ENCODE measurements at regions not wholly inside any gene's neighbourhood (a gene's known extent, or its start where the extent isn't known, plus 50 kb on each side); places are given as distances from the start of the nearest gene placed in this dataset.

- no peak for ATAC-seq (ENCODE audit: insufficient read depth, low FRiP score)
Measured at GRCh38 chr21:38609580-38609979, 111.3 kb upstream of the ERG start.

DNA sequence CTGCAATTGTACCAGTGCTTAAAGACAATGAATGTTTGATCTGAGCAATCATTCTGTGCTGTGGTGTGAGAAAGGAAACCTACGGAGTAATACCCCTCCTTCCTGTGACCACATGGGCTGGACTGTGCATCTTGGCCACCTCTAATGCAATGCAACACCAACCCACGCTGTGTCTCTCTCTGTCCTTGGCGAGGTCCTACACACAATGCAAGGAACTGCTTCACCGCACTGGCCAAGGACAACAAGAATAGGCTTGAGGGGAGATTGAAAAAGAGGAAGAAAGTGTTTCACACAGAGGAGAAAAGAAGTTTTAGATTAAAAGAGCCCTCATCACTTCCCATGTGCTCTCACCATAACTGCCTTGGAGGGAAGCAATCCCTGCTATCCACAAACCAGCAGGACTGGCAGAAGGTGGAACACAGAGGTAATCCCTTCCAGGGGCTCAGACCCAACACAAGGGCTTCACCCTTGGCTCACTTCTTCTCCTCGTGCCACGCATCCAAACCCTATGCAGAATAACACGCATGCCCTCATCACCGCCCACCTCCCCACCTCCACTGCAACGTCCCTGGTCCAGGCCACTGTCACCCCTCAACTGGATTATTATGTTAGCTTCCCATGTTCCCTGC is 112.5 kb upstream of the ERG start:
- WGBS, 2 donors: 77 to 82% methylated on average over 9 of the region's 9 CpGs
- no peak overlapping the region for H3K27ac ChIP-seq (ENCODE audit: low read depth in 1 of 2, low read length in 1 of 2)
- DNase-seq: no peak

More at GRCh38 chr21:38609580-38609979, 111.3 kb upstream of the ERG start:
- Histone ChIP-seq H3K27ac (ENCODE audit: low read depth in 1 of 2, low read length in 1 of 2) (no peak overlapping the region), H3K27me3 (ENCODE audit: control insufficient read depth in 3 of 3, insufficient read depth in 3 of 3, low read length in 2 of 3) (peaks cover 0 to 10% (median 0%) of the 10 kb centered on the region in 3 donors), H3K9me3 (ENCODE audit: control insufficient read depth in 4 of 4, insufficient read depth in 3 of 4, low read length in 3 of 4) (no peaks in the 10 kb centered on the region), H3K36me3 (ENCODE audit: control insufficient read depth in 4 of 4, insufficient read depth in 4 of 4, low read length in 4 of 4) (no peaks in the 10 kb centered on the region), H3K4me3 (no peak overlapping the region), H3K9ac (ENCODE audit: insufficient read depth in 1 of 2, low read length in 2 of 2) (no peak overlapping the region), H3K4me1 (ENCODE audit: control insufficient read depth in 5 of 5, insufficient read depth in 5 of 5, low read length in 5 of 5) (no peaks in the 10 kb centered on the region)
- WGBS, 2 donors: 63 to 83% methylated on average over 4 of the region's 4 CpGs
- no peak for DNase-seq
- TF ChIP-seq CTCF (IDR thresholded peaks at IDR 0.05; ENCODE audit: control extremely low read depth, extremely low read depth): no peak

DNA sequence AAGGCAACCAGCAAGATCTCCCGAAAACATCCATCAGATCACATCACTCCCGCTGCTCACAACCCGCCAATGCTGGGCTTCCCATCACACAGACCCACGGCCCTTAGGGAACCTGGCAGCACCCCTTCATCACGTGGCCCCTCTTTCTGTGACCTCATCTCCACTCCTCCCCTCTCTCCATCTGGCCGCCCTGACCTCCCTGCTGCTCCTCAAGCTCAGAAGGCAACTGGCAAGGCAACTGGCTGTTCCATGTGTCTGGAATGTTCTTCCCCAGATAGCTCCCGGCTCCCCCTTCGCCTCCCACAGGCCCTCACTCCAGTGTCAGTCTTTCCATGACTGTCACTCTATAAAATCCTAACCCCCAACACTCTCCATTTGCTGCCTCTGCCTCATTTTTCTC is 113.0 kb upstream of the ERG start:
- Histone ChIP-seq H3K36me3 (ENCODE audit: control insufficient read depth in 4 of 4, insufficient read depth in 4 of 4, low read length in 4 of 4) (no peaks in the 10 kb centered on the region), H3K27me3 (ENCODE audit: control insufficient read depth in 3 of 3, insufficient read depth in 3 of 3, low read length in 2 of 3) (peaks cover 0 to 10% (median 0%) of the 10 kb centered on the region in 3 donors), H3K9ac (ENCODE audit: insufficient read depth in 1 of 2, low read length in 2 of 2) (no peak overlapping the region), H3K27ac (ENCODE audit: low read depth in 1 of 2, low read length in 1 of 2) (no peak overlapping the region), H3K9me3 (ENCODE audit: control insufficient read depth in 4 of 4, insufficient read depth in 3 of 4, low read length in 3 of 4) (no peaks in the 10 kb centered on the region), H3K4me3 (no peak overlapping the region), H3K4me1 (ENCODE audit: control insufficient read depth in 5 of 5, insufficient read depth in 5 of 5, low read length in 5 of 5) (no peaks in the 10 kb centered on the region)
- DNase-seq (no peak), ATAC-seq (ENCODE audit: insufficient read depth, low FRiP score) (no peak)
- TF ChIP-seq CTCF (IDR thresholded peaks at IDR 0.05; ENCODE audit: control extremely low read depth, extremely low read depth): no peak
- 76 to 79% methylated on average over 8 of the region's 8 CpGs for WGBS, 2 donors

More for the DNA sequence above, 112.5 kb upstream of the ERG start:
- Histone ChIP-seq H3K4me3 (no peak overlapping the region), H3K9me3 (ENCODE audit: control insufficient read depth in 4 of 4, insufficient read depth in 3 of 4, low read length in 3 of 4) (no peaks in the 10 kb centered on the region), H3K27me3 (ENCODE audit: control insufficient read depth in 3 of 3, insufficient read depth in 3 of 3, low read length in 2 of 3) (peaks cover 0 to 10% (median 0%) of the 10 kb centered on the region in 3 donors), H3K4me1 (ENCODE audit: control insufficient read depth in 5 of 5, insufficient read depth in 5 of 5, low read length in 5 of 5) (no peaks in the 10 kb centered on the region), H3K36me3 (ENCODE audit: control insufficient read depth in 4 of 4, insufficient read depth in 4 of 4, low read length in 4 of 4) (no peaks in the 10 kb centered on the region), H3K9ac (ENCODE audit: insufficient read depth in 1 of 2, low read length in 2 of 2) (no peak overlapping the region)
- no peak for TF ChIP-seq CTCF (IDR thresholded peaks at IDR 0.05; ENCODE audit: control extremely low read depth, extremely low read depth)
- ATAC-seq (ENCODE audit: insufficient read depth, low FRiP score): no peak

DNA sequence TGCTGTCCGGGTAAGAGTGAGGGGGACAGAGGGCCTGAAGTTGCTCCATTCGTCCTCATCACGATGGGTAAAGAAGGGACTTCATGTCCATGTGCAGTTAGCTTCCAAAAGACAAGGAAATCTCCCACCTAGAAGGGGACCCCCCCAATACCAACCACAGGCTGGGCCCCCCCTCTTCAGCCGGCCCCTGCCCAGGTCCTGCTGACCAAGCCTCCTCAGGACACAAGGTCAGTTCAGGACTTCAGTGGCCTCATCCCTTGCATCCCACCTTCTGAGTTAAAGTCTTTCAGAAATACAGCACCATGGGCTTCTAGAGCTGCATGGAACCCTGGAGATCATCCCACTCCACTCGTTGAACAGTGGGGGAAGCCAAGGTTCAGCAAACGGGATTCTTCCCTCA is 115.4 kb upstream of the ERG start:
- DNase-seq (no peak), ATAC-seq (ENCODE audit: insufficient read depth, low FRiP score) (no peak)
- TF ChIP-seq CTCF (IDR thresholded peaks at IDR 0.05; ENCODE audit: control extremely low read depth, extremely low read depth): no peak
- no peaks in the 10 kb centered on the region for H3K4me1 ChIP-seq (ENCODE audit: control insufficient read depth in 5 of 5, insufficient read depth in 5 of 5, low read length in 5 of 5)
- no peak overlapping the region for H3K9ac ChIP-seq (ENCODE audit: insufficient read depth in 1 of 2, low read length in 2 of 2)
- peaks cover 0 to 10% (median 0%) of the 10 kb centered on the region in 3 donors for H3K27me3 ChIP-seq (ENCODE audit: control insufficient read depth in 3 of 3, insufficient read depth in 3 of 3, low read length in 2 of 3)
- H3K4me3 ChIP-seq: no peak overlapping the region
- H3K27ac ChIP-seq (ENCODE audit: low read depth in 1 of 2, low read length in 1 of 2): no peak overlapping the region
- no peaks in the 10 kb centered on the region for H3K36me3 ChIP-seq (ENCODE audit: control insufficient read depth in 4 of 4, insufficient read depth in 4 of 4, low read length in 4 of 4)
- H3K9me3 ChIP-seq (ENCODE audit: control insufficient read depth in 4 of 4, insufficient read depth in 3 of 4, low read length in 3 of 4): no peaks in the 10 kb centered on the region
- WGBS, 2 donors: 92 to 95% methylated on average over 6 of the region's 6 CpGs

Measured in lung (tissue), 11 donors.